ENCODE measurements at regions not wholly inside any gene's neighbourhood (a gene's known extent, or its start where the extent isn't known, plus 50 kb on each side); places are given as distances from the start of the nearest gene placed in this dataset.
A peak's percentile ranks its signal among the peaks of the same experiment; 100 is the strongest.

- ATAC-seq, result peak; percentile 33
- DNase-seq, result no peak
- no peaks in the 10 kb centered on the region for H3K36me3 ChIP-seq
- peaks cover 4% of the 10 kb centered on the region for H3K4me1 ChIP-seq
- no peak overlapping the region for H3K27ac ChIP-seq
- TF ChIP-seq, protein P1, sequence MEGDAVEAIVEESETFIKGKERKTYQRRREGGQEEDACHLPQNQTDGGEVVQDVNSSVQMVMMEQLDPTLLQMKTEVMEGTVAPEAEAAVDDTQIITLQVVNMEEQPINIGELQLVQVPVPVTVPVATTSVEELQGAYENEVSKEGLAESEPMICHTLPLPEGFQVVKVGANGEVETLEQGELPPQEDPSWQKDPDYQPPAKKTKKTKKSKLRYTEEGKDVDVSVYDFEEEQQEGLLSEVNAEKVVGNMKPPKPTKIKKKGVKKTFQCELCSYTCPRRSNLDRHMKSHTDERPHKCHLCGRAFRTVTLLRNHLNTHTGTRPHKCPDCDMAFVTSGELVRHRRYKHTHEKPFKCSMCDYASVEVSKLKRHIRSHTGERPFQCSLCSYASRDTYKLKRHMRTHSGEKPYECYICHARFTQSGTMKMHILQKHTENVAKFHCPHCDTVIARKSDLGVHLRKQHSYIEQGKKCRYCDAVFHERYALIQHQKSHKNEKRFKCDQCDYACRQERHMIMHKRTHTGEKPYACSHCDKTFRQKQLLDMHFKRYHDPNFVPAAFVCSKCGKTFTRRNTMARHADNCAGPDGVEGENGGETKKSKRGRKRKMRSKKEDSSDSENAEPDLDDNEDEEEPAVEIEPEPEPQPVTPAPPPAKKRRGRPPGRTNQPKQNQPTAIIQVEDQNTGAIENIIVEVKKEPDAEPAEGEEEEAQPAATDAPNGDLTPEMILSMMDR (IDR thresholded peaks at IDR 0.05), result no peak
- intact Hi-C loops (cut with DNase I), result no loop called here
- no peaks in the 10 kb centered on the region for H3K27me3 ChIP-seq
- no peak overlapping the region for H3K4me3 ChIP-seq
- no peaks in the 10 kb centered on the region for H3K9me3 ChIP-seq
These were observed 86.7 kb downstream of the CCDC185 start for GRCh38 chr1:223479718-223480425.

DNA sequence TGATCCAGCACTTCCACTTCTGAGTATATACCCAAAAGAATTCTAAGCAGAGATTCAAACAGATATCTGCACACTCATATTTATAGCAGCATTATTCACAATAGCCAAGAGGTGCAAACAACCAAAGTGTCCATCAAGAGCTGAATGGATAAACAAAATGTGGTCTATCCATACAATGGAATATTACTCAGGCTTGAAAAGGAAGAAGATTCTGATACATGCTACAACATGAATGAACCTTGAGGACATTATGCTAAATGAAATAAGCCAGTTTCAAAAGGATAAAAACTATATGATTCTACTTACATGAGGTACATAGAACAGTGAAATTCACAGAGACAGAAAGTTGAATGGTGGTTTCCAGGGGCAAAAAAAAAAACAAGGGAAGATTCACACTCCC lies 88.9 kb downstream of the CCDC185 start:
- peaks cover 4% of the 10 kb centered on the region for H3K4me1 ChIP-seq
- no peak for DNase-seq
- TF ChIP-seq, protein P1 (IDR thresholded peaks at IDR 0.05), result no peak
- H3K27me3 ChIP-seq, result no peaks in the 10 kb centered on the region
- H3K4me3 ChIP-seq, result no peak overlapping the region
- H3K27ac ChIP-seq, result no peak overlapping the region
- no peaks in the 10 kb centered on the region for H3K9me3 ChIP-seq
- no peak for ATAC-seq
- no peaks in the 10 kb centered on the region for H3K36me3 ChIP-seq
- intact Hi-C loops (cut with DNase I), result no loop called here

DNA sequence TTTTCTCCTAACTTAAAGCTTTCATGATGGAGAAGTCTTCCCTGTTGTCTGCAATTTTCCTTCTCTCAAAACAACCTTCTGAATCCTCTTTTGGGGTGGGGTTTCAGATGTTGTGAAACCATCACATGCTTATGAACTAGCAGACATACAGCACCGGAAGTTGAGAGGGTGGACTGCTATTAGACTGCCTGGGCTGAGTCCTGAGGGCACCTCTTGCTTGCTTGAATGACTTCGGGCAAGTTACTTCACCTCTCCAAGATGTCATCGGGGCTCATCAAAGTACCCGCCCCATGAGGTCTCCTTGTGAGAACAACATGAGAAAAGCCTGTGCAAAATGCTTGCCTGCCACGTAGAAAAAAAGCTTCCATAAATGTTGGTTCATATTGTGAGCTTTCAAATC lies 89.6 kb downstream of the CCDC185 start:
- TF ChIP-seq, protein P1 (IDR thresholded peaks at IDR 0.05), result no peak
- ATAC-seq, result no peak
- no peak for DNase-seq
- Histone ChIP-seq H3K4me1 (peaks cover 4% of the 10 kb centered on the region), H3K27me3 (no peaks in the 10 kb centered on the region), H3K27ac (no peak overlapping the region), H3K36me3 (no peaks in the 10 kb centered on the region), H3K4me3 (no peak overlapping the region), H3K9me3 (no peaks in the 10 kb centered on the region)
- intact Hi-C loops (cut with DNase I), result no loop called here

GRCh38 chr1:223483511-223483910 lies 90.3 kb downstream of the CCDC185 start:
- peaks cover 4% of the 10 kb centered on the region for H3K4me1 ChIP-seq
- intact Hi-C loops (cut with DNase I), result no loop called here
- no peaks in the 10 kb centered on the region for H3K9me3 ChIP-seq
- TF ChIP-seq, protein P1 (IDR thresholded peaks at IDR 0.05), result no peak
- H3K36me3 ChIP-seq, result no peaks in the 10 kb centered on the region
- DNase-seq, result no peak
- H3K4me3 ChIP-seq, result no peak overlapping the region
- H3K27me3 ChIP-seq, result no peaks in the 10 kb centered on the region
- no peak for ATAC-seq
- H3K27ac ChIP-seq, result no peak overlapping the region

- H3K4me3 ChIP-seq, result no peak overlapping the region
- H3K27me3 ChIP-seq, result no peaks in the 10 kb centered on the region
- H3K36me3 ChIP-seq, result no peaks in the 10 kb centered on the region
- TF ChIP-seq, protein P1 (IDR thresholded peaks at IDR 0.05), result peak; percentile 10
- ATAC-seq, result no peak
- intact Hi-C loops (cut with DNase I), result no loop called here
- no peak for DNase-seq
- no peak overlapping the region for H3K27ac ChIP-seq
- H3K9me3 ChIP-seq, result no peaks in the 10 kb centered on the region
- no peaks in the 10 kb centered on the region for H3K4me1 ChIP-seq
These were observed 93.2 kb downstream of the CCDC185 start for GRCh38 chr1:223486366-223486765.
